HG03039 (cell line): ENCODE measurements at regions not wholly inside any gene's neighbourhood (a gene's known extent, or its start where the extent isn't known, plus 50 kb on each side); places are given as distances from the start of the nearest gene placed in this dataset.
"Not testable (repeated sequence)": the region's sequence is repeated elsewhere in the genome, so short reads cannot be mapped to it uniquely, and the experiment has no call there.

Experiments
- ATAC-seq: cut with Tn5 transposase; IDR thresholded peaks from one replicate; pipeline ENCODE4 v1.9.1; 2021; ENCODE audit warnings: mild to moderate bottlenecking, moderate library complexity; ENCODE audit not compliant: unreplicated experiment

- ATAC-seq: not testable (repeated sequence)
Measured at GRCh38 chr3:75579091-75579490, 85.0 kb upstream of the FRG2C start.

GRCh38 chr3:75579536-75579935 lies 84.6 kb upstream of the FRG2C start:
- ATAC-seq: not testable (repeated sequence)

GRCh38 chr3:75579981-75580782 lies 83.9 kb upstream of the FRG2C start:
- ATAC-seq: not testable (repeated sequence)

GRCh38 chr3:75582536-75582935 lies 81.6 kb upstream of the FRG2C start:
- not testable (repeated sequence) for ATAC-seq

- not testable (repeated sequence) for ATAC-seq
Measured at GRCh38 chr3:75583116-75583515, 81.0 kb upstream of the FRG2C start.

- ATAC-seq: not testable (repeated sequence)
Measured at GRCh38 chr3:75587695-75588094, 76.4 kb upstream of the FRG2C start.

- ATAC-seq: not testable (repeated sequence)
Measured at GRCh38 chr3:75590382-75590781, 73.7 kb upstream of the FRG2C start.

- ATAC-seq: not testable (repeated sequence)
Measured at GRCh38 chr3:75604286-75604934, 59.7 kb upstream of the FRG2C start.

GRCh38 chr3:75607996-75608395 lies 56.1 kb upstream of the FRG2C start:
- ATAC-seq: not testable (repeated sequence)

GRCh38 chr3:75609598-75609997 lies 54.5 kb upstream of the FRG2C start:
- ATAC-seq: not testable (repeated sequence)

GRCh38 chr3:75610773-75611172 lies 53.4 kb upstream of the FRG2C start:
- no peak for ATAC-seq

GRCh38 chr3:75611724-75612460 lies 52.2 kb upstream of the FRG2C start:
- not testable (repeated sequence) for ATAC-seq
